ENCODE measurements at regions not wholly inside any gene's neighbourhood (a gene's known extent, or its start where the extent isn't known, plus 50 kb on each side); places are given as distances from the start of the nearest gene placed in this dataset.

DNA sequence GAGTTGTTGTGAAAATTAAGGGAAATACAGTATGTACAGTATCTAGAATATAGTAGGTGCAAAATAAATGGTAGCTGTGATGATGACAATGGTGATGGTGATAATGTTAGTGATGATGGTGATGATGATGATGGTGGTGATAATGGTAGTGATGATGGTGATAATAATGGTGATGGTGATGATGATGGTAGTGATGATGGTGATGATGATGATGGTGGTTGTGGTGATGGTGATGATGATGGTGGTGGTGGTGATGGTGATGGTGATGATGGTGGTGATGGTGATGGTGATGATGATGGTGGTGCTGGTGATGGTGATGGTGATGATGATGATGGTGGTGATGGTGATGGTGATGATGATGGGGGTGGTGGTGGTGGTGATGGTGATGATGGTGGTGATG is 91.3 kb upstream of the FOXF1 start:
- DNase-seq, result no peak

DNA sequence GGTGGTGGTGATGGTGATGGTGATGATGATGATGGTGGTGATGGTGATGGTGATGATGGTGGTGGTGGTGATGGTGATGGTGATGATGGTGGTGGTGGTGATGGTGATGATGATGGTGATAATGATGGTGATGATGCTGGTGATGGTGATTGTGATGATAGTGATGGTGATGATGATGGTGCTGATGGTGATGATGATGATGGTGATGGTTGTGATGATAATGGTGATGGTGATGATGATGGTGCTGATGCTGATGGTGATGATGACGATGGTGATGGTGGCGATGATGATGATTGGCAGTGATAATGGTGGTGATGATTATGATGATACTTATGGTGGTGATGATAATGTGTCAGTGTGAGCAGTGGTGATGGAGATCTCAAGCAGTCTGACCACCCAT is 90.8 kb upstream of the FOXF1 start:
- no peak for DNase-seq

DNA sequence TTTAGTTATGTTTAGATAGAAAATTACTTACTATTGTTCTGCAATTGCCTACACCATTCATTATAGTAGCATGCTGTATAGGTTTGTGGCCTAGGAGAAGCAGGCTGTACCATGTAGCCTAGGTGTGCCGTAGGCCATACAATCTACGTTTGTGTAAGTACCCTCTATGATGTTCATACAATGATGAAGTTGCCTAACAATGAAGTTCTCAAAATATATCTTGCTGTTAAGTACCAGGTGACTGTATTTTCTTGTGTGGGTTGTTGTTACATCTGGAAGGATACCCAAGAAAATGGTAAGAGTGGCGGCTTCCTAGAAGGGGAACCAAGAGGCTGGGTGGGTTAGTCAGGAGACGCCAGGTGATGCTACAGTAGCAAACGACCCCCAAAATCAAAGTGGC is 88.3 kb upstream of the FOXF1 start:
- DNase-seq, result no peak

DNA sequence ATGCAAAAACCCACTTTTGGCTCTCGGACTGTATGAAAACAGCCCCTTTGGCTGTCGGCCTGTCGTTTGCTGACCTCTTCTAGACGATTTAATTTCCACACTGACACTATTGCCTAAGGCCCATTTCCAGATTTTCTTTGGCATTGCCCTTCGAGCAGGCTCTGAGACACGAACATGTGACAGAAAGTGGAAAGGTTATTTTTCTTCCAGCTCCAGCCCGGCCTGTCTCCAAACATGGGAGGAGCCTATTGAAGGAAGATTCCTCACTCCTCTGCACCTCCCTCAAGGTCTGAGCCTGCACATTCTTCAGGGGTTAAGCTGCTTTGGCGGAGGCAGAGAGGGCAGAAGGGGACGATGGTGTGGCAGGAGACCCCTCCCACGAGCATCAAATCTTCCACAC is 85.9 kb upstream of the FOXF1 start:
- no peak for DNase-seq

DNA sequence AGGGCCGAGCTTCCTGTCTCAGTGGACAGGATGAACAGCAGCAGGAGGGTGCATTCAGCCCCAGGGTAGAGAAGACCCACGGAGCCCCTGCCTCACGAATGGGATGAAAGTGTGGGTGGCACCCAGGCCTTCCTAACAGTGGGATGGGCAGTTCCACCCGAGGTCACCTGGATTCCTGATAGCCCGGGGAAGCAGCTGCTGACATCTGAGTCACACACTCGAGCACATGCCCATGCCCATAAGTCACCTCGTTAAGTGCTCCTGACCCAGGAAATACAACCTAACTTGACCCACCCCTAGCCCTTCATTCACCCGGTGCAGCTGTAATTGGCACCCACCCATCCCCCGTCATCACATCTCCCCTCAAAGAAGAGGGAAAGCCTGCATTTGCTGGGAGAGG is 85.3 kb upstream of the FOXF1 start:
- DNase-seq, result no peak

DNA sequence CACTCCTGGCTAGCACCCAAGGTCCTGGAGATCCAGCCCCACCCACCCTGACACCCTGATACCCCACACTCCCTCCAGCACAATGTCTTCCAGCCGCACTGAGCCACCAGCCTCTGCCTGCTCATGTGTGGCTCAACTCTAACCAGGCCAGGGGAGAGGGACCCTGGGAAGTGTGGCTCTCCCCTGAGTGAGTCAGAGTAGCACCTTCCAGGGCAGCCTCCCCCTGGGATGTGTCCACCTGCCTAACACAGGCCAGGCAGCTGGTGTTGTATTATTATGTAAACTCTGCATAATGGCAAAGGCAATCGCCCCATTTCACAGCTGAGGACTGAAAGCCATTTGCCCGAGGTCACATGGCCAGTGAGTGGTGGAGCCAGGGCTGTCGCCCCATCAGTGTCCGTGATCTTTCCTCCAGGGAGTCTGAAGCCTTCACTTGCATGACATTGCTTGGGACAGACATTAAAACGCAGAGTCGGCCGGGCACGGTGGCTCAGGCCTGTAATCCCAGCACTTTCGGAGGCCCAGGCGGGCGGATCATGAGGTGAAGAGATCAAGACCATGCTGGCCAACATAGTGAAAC is 84.2 kb upstream of the FOXF1 start:
- no peak for DNase-seq

DNA sequence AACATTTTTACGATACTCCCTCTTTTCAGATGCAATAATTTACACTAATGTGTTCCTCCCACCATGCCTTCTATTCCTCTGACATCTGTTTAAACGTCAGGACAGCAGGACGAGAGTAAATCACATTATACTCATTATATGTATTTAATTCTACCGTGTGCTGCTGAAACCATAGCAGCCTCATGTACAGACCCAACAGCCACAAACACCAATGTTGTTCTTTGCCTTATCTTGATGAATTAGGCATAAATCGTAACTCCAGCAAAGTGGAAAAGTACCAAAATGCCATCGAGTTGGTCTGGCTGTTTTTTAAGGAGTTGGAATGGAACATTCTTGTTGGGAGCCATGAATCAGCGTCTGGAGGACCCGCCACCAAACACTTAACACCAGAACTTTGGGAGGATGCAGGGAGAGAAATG is 82.9 kb upstream of the FOXF1 start:
- no peak for DNase-seq

DNA sequence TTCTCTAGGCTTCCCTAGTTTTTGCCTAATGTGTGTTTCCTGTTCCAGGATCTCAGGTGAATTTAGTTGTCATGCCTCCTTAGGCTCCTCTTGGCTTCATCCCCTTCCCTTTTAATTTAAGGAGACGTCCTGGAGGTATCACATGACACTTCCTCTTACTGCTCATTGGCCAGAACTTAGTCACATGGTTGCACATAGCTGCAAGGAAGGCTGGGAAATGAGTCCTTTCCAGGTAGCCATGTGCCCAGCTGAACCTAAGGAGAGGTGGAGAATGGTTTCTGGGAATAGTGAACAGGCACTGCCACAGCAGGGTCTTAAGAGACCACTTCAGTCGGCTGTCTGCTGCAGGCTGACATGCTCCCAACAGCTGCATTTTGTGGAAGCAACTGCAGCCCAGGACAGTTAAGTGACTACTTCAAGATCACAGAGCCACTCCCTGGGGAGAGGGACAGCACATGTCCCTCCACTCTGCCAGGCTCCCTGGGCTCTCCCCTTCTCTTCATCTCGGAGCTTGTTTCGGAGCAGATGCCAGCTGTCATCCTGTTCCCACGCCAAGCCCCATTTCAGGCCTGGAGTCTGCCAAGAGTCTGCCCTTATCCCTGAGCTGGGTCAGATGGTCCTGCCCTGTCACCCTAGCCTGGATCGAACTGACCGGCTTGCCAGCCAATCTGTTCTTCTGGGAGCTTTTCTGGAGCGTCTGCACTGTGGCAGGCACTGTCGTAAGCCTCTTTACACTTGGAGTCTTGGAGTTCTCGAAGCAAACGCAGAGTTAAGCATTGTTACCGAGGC is 81.4 kb upstream of the FOXF1 start:
- no peak for DNase-seq

DNA sequence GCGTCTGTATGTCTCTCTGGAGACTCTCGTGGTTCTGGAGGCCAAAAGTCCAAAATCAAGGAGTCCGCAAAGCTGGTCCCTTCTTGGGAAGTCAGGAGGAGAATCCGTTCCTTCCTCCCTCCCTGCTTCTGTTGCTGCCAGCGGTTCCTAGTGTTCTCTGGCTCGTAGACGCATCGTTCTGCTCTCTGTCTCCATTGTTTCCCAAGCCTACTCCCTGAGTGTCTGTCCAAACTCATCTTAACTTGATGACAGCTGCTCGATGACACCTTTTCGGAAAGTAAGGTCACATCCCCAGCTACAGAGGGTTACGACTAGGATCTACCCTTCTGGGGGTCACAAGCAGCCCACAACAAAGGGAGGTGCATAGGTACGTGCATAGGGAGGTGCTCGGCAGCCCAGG is 80.7 kb upstream of the FOXF1 start:
- no peak for DNase-seq

DNA sequence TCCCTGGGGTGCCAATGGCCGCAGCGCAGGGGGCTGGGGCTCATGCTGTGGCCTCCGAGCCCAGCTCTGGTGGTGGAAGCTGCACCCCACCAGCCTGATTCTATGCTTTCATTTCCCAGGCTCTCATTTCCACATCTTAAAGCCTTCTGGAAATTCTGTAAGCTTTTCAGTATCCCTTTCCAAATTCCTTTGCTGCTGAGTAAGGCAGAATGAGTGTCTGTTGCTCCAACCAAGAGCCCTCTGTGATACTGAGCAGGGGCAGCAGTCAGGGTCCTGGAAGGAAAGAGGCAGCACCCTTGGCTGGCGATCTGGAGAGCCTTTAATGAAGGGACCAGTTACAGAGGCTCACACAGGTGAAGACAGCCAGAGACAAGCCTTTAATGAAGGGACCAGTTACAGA is 79.5 kb upstream of the FOXF1 start:
- DNase-seq, result no peak

DNA sequence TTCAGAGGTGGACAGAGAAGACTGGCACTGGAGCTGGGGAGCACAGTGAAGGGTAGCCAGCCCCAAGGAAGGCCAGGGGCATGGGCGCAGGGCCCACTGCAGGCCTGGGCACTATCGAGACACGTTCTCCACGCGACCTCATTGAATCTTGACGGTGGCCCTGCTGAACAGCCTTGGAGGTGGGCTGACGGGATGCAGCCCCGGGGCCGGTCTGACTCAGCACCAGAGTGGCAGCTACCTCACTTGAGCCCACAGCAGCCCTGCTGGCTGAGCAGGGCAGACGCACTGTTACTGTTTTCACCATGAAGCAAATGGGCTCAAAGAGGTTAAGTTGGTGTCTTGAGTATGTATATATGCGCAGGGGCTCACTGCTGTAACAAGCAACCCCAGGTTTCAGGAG is 78.8 kb upstream of the FOXF1 start:
- no peak for DNase-seq

DNA sequence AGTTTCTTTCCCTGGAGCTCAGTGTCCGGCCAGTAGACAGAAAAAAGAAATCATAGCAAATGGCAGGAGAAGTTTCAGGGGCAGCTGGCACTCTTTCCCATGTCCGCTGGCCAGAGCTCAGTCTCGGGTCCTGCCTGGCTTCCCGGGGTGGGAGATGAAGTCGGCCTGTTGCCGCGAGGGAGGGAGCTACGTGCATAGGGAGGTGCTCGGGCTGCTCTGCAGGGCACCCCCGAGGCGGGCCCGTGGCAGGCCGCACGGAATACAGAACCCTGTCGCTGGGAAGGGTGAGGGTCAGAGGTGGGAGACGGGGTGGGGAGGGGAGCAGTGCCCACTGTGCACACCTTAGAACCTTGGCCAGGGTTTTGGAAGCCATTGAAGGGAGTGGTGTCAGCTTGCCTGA is 78.3 kb upstream of the FOXF1 start:
- no peak for DNase-seq

DNA sequence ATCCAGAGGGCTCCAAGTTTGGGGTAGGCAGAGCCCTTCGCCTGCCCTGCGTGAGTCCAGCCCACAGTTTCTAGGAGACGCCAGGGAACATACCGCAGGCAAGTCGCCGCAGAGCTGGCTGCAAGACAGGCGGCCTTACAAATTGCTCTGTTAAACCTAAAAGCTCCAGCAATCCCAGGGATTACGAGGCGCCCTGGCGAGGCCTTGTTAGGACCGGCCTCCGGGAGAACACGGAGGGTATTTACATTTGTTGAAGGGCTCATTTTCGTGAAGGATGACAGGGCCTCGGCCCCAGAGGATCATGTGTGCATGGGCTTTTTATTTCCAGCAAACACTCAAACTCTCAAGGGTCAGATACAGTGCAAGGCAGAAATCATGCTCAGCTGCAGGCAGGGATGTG is 77.6 kb upstream of the FOXF1 start:
- no peak for DNase-seq

DNA sequence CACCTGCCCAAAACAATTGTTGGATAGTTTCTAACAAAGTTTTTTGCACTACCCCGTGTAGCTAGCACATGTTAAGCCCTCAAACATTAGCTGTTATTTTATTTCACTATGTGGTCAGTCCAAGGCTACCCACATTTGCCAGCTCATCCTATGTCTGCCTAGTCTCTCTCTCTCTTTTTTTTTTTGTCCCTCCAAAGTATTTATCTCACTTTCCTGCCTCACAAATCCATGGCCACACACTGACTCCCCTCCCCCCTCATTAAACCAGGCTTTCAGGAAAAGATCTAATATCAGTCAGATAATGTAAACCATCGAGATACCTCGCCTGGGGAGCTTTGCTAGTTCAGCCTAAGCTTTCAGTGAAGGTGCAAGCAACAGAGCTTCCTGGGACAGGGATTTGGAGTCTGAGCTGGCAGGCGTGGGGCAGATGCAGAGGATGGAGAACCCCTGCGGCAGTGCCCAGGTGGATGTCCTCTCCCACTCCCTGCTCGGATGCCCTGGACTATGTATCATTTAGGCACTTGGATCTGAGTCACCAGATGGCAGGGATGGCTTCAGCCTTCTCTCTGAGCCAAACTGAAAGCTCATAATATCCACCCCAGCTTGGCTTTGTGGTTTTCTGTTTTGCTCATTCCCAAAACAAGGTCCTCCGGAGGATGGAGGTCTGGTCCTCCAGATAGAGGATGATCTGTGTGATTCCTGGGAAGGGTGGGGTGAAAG is 73.7 kb upstream of the FOXF1 start:
- no peak for DNase-seq

DNA sequence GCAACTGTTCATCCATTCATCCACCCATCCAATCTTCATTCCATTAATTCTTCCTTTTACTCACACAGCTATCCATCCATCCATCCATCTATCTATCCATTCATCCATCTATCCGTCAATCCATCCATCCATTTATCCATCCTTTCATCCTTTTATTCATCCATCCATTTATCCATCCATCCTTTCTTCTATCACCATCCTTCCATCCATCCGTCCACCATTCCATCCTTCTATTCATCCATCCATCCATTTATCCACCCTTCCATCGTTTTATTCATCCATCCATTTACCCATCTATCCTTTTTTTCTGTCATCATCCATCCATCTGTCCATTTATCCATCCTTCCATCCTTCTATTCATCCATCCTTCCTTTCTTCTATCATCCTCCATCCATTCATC is 73.0 kb upstream of the FOXF1 start:
- DNase-seq, result no peak

DNA sequence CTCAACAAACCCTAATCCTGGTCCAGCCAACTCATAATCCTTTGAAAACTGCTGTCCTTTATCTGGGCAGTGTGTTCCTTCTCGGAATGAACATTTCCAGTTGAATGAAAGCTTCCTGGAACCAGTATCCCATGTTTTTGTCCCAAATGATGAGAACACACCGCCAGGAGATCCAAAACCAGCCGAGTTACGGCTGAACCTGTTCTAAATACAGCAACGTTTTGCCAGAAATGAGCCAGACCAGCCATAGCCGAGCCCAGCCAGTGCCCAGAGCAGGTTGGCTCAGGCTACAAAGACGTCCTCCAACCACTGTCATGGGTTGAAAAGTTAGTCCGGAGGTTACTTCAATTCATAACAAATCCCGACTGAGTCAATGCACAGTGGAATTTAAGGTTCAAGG is 67.6 kb upstream of the FOXF1 start:
- no peak for DNase-seq

DNA sequence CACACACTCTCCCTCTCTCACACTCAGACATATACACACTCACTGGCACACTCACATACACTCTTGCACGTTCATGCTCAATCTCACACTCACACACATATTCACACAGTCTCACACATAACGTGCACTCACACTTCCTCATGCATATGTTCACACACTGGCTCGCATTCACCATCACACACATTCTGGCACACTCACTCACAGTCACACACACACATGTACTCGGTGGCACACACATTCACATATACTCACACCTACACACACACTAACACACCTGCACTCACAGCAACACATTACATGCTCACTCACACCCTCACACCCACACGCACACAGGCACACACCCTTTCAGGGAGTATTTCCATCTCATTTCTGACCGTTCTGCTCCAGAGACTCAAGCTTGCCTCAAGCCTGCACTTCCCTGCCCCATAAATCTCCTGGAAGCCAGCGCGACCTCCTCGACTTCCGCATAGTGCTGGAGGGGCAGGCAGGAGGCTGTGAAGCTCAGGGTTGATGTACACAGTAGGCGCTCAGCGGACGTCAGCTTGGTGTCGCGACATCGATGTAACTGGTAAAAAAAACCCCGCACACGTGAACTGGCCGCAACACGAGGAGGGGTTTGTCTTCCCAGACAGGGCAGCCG is 66.7 kb upstream of the FOXF1 start:
- no peak for DNase-seq

DNA sequence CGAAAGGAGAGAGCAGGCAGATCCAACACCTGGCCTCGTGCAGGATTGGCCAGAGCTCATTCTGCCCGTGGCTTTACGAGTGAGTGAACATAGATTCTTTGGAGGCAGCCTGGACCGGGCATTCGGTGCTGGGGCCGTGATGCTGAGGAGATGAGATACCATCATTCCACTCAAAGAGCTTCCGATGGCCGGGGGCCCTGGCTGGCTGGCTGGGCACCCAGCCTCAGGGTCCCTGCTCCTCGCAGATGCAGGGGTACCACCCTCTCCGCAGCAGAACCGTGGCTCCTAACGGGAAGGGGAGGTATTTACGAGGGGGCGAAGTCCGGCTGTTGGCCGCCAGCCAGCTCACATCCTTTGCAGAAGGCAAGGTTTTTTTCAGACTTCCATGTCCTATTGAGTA is 66.1 kb upstream of the FOXF1 start:
- no peak for DNase-seq

DNA sequence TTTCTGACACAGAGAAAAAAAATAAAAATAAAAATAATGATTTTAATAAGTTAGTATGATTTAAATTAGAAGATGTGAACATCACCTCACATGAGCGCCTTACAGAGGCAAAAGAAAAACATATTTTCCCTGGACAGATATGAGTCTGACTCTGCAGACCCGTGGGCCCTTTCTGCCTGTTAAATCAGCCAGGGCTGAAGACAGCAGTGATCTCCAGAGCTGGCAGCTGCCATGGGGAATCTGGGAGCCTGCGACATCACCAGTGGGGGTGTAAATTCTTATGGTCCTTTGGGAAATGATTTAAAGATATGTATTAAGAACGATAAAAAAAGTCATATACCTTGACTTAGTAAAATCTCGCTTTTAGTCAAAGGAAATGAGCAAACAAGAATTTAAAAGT is 65.7 kb upstream of the FOXF1 start:
- no peak for DNase-seq

DNA sequence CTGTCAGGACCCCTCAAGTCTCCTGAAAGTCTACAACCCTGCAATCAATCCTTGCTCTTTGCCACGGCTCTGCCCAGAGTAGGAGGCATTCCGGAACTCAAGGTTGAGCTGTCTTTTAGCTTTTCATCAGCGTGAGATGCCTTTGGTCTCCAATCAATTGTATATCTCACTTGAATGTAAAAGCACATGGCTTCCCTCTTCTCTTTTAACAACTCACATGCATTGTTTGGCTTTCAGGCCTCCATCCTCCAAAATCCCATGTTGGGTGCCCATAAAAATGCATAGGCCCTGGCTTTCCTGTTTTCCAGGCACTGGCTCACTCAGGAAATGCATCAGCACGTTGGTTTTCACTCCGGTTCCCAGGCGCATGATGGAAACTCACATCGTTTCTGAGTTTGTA is 64.0 kb upstream of the FOXF1 start:
- no peak for DNase-seq

DNA sequence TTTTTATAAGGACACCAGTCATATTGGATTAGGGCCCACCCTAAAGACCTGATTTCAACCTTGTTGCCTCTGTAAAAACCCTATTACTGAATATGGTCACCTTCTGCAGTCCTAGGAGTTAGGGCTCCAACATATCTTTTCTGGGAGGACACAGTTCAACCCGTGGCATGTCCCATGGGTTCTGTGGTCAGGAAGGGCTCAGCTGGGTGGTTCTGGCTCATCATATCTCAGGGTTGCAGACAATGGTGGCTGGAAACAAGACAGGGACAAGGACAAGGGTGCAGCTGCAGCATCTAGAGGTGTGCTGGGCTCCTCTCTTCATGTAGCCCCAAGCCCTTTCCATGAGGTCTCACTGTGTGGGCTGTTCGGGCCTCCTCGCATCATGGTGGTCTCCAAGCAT is 63.1 kb upstream of the FOXF1 start:
- no peak for DNase-seq

DNA sequence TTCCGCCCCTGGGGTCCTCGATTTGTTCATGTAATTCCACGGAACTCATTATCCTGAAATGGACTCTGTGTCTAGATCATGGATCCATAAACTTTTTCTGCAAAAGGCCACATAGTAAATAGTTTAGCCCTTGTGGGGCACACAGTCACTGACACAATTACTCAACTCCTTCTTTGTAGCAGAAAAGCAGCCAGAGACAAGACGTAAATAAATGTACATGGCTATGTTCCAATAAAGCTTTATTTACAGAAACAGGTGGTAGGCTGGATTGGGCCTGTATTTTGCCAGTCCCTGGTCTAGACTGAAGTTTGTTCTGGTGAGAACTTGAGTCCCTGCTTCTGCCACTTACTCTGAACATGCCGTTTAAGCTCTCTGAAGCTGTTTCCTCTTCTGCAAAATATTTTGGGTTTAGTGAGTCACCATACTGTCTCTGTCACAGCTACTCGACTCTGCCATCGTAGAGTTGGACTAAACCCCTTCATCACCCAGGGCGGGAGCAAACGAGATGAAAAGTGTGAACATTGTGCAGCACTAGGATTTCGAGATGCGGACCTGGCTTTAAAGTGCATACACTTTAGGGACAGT is 61.9 kb upstream of the FOXF1 start:
- DNase-seq, result no peak

DNA sequence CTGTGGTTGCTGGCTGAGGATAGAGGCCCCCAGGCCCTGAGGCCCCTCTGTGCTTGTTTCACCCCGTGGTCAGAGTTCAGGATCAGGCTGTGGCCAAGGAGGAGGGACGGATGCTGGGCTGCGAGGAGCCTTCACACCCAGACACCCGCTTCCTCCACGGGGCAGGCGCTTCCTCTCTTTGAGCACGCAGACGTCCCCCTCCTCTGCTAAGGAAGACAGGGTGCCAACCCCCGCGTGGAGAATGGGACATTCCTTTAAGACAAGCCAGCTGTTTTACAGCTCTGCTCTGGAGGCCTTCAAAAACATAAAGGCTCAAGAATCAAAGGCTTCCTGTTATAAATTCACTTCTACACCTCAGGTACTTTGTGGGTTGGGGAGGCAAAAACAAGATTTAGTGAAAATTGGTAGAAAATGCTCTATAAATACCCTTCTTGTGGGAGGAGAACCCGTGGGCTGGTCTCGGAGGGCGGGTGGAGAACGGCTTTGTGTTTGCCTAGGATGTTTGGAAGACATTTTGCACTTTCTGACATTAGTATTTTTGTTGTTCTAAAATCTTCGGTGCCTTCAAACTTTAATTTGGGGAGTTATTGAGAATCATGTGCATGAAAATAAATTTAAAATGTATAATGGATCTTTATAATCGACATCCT is 60.8 kb upstream of the FOXF1 start:
- DNase-seq, result no peak

All from occipital lobe (tissue), 1 donor.